GM12878 (cell line): ENCODE measurements at regions not wholly inside any gene's neighbourhood (a gene's known extent, or its start where the extent isn't known, plus 50 kb on each side); places are given as distances from the start of the nearest gene placed in this dataset.

Experiments
- ATAC-seq: fragments of 200-7000 bp; cut with Tn5 transposase; 3 replicates; pipeline ENCODE4 v1.9.1; 2020; ENCODE audit warnings: mild to moderate bottlenecking, moderate library complexity
- BruUV-seq: library from RNA; stranded (reverse); fragments of 400-500 nt; replicated peaks from 2 replicates; lab custom pipeline; 2021; lab: Mats Ljungman, UMichigan
- CTCF ChIA-PET: fragments of 300-600 bp; sonication (Branson Sonifier 250); formaldehyde crosslinking; extraction: SDS; loops from one replicate; lab custom pipeline; 2021; ENCODE audit warnings: inconsistent platforms; lab: Yijun Ruan, JAX
- POLR2A ChIA-PET: fragments of 350-600 bp; formaldehyde crosslinking; extraction: SDS; loops from one replicate; lab custom pipeline; 2021; ENCODE audit warnings: inconsistent platforms; lab: Charles Lee
- RAD21 ChIA-PET: fragments of 300-600 bp; sonication (Branson Sonifier 250); formaldehyde crosslinking; loops from one replicate; lab custom pipeline; 2023; ENCODE audit warnings: antibody characterized with exemption; ENCODE audit not compliant: unreplicated experiment; lab: Charles Lee
- SMC1A ChIA-PET: fragments of 300-600 bp; sonication (Branson Sonifier 250); formaldehyde crosslinking; loops from one replicate; lab custom pipeline; 2023; ENCODE audit not compliant: unreplicated experiment, uncharacterized antibody; lab: Charles Lee
- DNase-seq: peaks from one replicate; pipeline ENCODE4 v3.0.0-alpha.2; 2011; ENCODE audit warnings: low read depth, low spot score
- FAIRE-seq: peaks from 3 replicates; lab custom pipeline; 2011; peaks lifted over from hg19 to GRCh38; lab: Jason Lieb, UNC
- H2AFZ ChIP-seq: 2 replicates; pipeline ENCODE4 v1.6.0; 2011; ENCODE audit warnings: low read depth, low read length, control low read depth; ENCODE audit not compliant: control insufficient read depth
- H3K27ac ChIP-seq: 2 replicates; pipeline ENCODE4 v1.5.1; 2011; ENCODE audit warnings: control low read depth; ENCODE audit not compliant: control insufficient read depth, insufficient read depth
- H3K27me3 ChIP-seq, 2 experiments: replicated peaks in 1 of 2; 2 replicates each; pipeline versions ENCODE4 v1.6.0 to v1.6.1; 2011; ENCODE audit warnings: low read length in 1 of 2; ENCODE audit not compliant: control insufficient read depth in 2 of 2, insufficient read depth in 2 of 2
- H3K36me3 ChIP-seq, 2 experiments: 2 replicates each; pipeline ENCODE4 v1.5.1; 2011; ENCODE audit warnings: low read length in 1 of 2; ENCODE audit not compliant: control insufficient read depth in 2 of 2, insufficient read depth in 2 of 2
- H3K4me1 ChIP-seq: 2 replicates; pipeline ENCODE4 v1.6.1; 2011; ENCODE audit warnings: mild to moderate bottlenecking, low read length, moderate library complexity, mixed read lengths; ENCODE audit not compliant: control insufficient read depth, insufficient read depth
- H3K4me2 ChIP-seq: 2 replicates; pipeline ENCODE4 v1.6.0; 2011; ENCODE audit warnings: control low read depth; ENCODE audit not compliant: control insufficient read depth, insufficient read depth
- H3K4me3 ChIP-seq: fragments of 200-600 bp; sonication (generic); 2 replicates; pipeline ENCODE4 v1.5.1; 2016
- H3K79me2 ChIP-seq: 2 replicates; pipeline ENCODE4 v1.6.0; 2011; ENCODE audit warnings: low read length; ENCODE audit not compliant: control insufficient read depth, insufficient read depth
- H3K9ac ChIP-seq: 2 replicates; pipeline ENCODE4 v1.8.0; 2011; ENCODE audit warnings: low read length, control low read depth, mixed read lengths; ENCODE audit not compliant: control insufficient read depth, insufficient read depth
- H3K9me3 ChIP-seq: replicated peaks from 3 replicates; pipeline ENCODE4 v1.5.1; 2011; ENCODE audit warnings: mild to moderate bottlenecking, low read length; ENCODE audit not compliant: control insufficient read depth, insufficient read depth
- H4K20me1 ChIP-seq: 2 replicates; pipeline ENCODE4 v1.6.0; 2011; ENCODE audit not compliant: control insufficient read depth, insufficient read depth
- BCL11A ChIP-seq: IDR thresholded peaks from 2 replicates; pipeline ENCODE4 v1.6.1; 2011; ENCODE audit warnings: low read depth, low read length
- CREB1 ChIP-seq: IDR thresholded peaks from 2 replicates; pipeline ENCODE4 v1.6.1; 2012; ENCODE audit warnings: low read depth, mild to moderate bottlenecking, inconsistent platforms
- EED ChIP-seq: sonication (generic); IDR thresholded peaks from 2 replicates; pipeline ENCODE4 v1.6.1; 2016; ENCODE audit warnings: antibody characterized with exemption, low read depth
- JUNB ChIP-seq: IDR thresholded peaks from 2 replicates; pipeline ENCODE4 v1.6.1; 2016; ENCODE audit warnings: antibody characterized with exemption, mild to moderate bottlenecking
- MYC ChIP-seq: IDR thresholded peaks from 2 replicates; pipeline ENCODE4 v1.6.1; 2011; ENCODE audit warnings: mild to moderate bottlenecking, low read length, moderate library complexity, inconsistent platforms; ENCODE audit not compliant: insufficient read depth, insufficient replicate concordance, insufficient read length, severe bottlenecking
- NFYA ChIP-seq: IDR thresholded peaks from 2 replicates; pipeline ENCODE4 v1.6.1; 2011; ENCODE audit warnings: low read depth, mild to moderate bottlenecking, low read length, improper control_type of control experiment, borderline replicate concordance
- POLR2A ChIP-seq: IDR thresholded peaks from 2 replicates; pipeline ENCODE4 v1.6.1; 2011; ENCODE audit warnings: low read depth, mild to moderate bottlenecking, low read length
- POLR2AphosphoS5 ChIP-seq: IDR thresholded peaks from 2 replicates; pipeline ENCODE4 v1.6.1; 2011; ENCODE audit warnings: mild to moderate bottlenecking, low read length, inconsistent platforms
- RAD21 ChIP-seq: IDR thresholded peaks from 2 replicates; pipeline ENCODE4 v1.6.1; 2011; ENCODE audit warnings: mild to moderate bottlenecking, low read depth, low read length, moderate library complexity; ENCODE audit not compliant: insufficient read depth
- RCOR1 ChIP-seq: conservative IDR thresholded peaks from 2 replicates; pipeline ENCODE4 v1.6.1; 2012; ENCODE audit warnings: low read depth, low read length, improper control_type of control experiment
- SIN3A ChIP-seq: IDR thresholded peaks from 2 replicates; pipeline ENCODE4 v1.6.1; 2012; ENCODE audit warnings: low read depth, low read length, improper control_type of control experiment
- SKIL ChIP-seq: fragments of 450-650 bp; IDR thresholded peaks from 2 replicates; pipeline ENCODE4 v1.6.1; 2017; ENCODE audit warnings: mild to moderate bottlenecking, low read depth, inconsistent platforms; ENCODE audit not compliant: poor library complexity, severe bottlenecking
- TARDBP ChIP-seq: IDR thresholded peaks from 2 replicates; pipeline ENCODE4 v1.6.1; 2016; ENCODE audit warnings: borderline replicate concordance
- ZBTB11 ChIP-seq: fragments of 450-650 bp; formaldehyde crosslinking; IDR thresholded peaks from 2 replicates; pipeline ENCODE4 v1.5.0; 2022; ENCODE audit warnings: mild to moderate bottlenecking, missing genetic modification characterization
- ZBTB40 ChIP-seq: fragments of 450-650 bp; IDR thresholded peaks from 2 replicates; pipeline ENCODE4 v1.6.1; 2016; ENCODE audit warnings: mild to moderate bottlenecking, moderate library complexity, borderline replicate concordance
- ZNF274 ChIP-seq: IDR thresholded peaks from one replicate; pipeline ENCODE4 v1.8.0; 2011; ENCODE audit not compliant: insufficient read length, insufficient read depth
- ZZZ3 ChIP-seq: IDR thresholded peaks from 2 replicates; pipeline ENCODE4 v1.6.1; 2011; ENCODE audit warnings: low read depth; ENCODE audit not compliant: control insufficient read depth, insufficient read length
- WGBS: methylation state at CpG from one replicate; pipeline ENCODE4 v1.1.6; 2016; ENCODE audit warnings: low lambda C conversion rate; ENCODE audit not compliant: insufficient replicate concordance, insufficient coverage; ENCODE audit errors: missing lambda C conversion rate; 5-methylcytosine and 5-hydroxymethylcytosine counted together
- in situ Hi-C: fragments of 300-500 bp; cut with MboI; formaldehyde crosslinking; loops from 9 replicates; pipeline ENCODE4 v1.14.3; 2018; ENCODE audit warnings: mixed read lengths
- intact Hi-C: fragments of 100-400 bp; cut with micrococcal nuclease; formaldehyde crosslinking; loops from one replicate; pipeline ENCODE4 v1.14.2; 2022; ENCODE audit not compliant: unreplicated experiment

- TF ChIP-seq TARDBP (no peak), SKIL (no peak), POLR2AphosphoS5 (no peak), RAD21 (no peak), ZBTB11 (no peak), ZNF274 (no peak)
Measured at GRCh38 chr7:63073286-63073685, 925.4 kb upstream of the ZNF722 start (continued).

- Histone ChIP-seq H2AFZ (no peak overlapping the region), H3K4me2 (no peak overlapping the region), H4K20me1 (no peaks in the 10 kb centered on the region), H3K27ac (no peak overlapping the region), H3K4me1 (no peaks in the 10 kb centered on the region), H3K9me3 (no peaks in the 10 kb centered on the region; the same call in 2 of the 3 replicates), H3K27me3 (no peaks in the 10 kb centered on the region), H3K79me2 (no peaks in the 10 kb centered on the region), H3K4me3 (no peak overlapping the region), H3K9ac (no peak overlapping the region), H3K36me3 (no peaks in the 10 kb centered on the region)
- RAD21 ChIA-PET = no interaction called here
- DNase-seq = no peak
- POLR2A ChIA-PET = no interaction called here
- intact Hi-C loops (no loop called here), in situ Hi-C loops (no loop called here)
- CTCF ChIA-PET = no interaction called here
- SMC1A ChIA-PET = no interaction called here
- no peak for ATAC-seq
- 11% methylated on average over 1 of the region's 1 CpG for WGBS
- FAIRE-seq = no peak
- BruUV-seq = no TSS peak
- no peak for TF ChIP-seq SIN3A
- no peak for TF ChIP-seq MYC
- no peak for TF ChIP-seq JUNB
- no peak for TF ChIP-seq NFYA
- TF ChIP-seq ZBTB40 = no peak
- no peak for TF ChIP-seq ZZZ3
- no peak for TF ChIP-seq POLR2A
- TF ChIP-seq BCL11A = no peak
- no peak for TF ChIP-seq CREB1
- no peak for TF ChIP-seq RCOR1
- TF ChIP-seq EED = no peak
Measured at GRCh38 chr7:63073736-63074135, 924.9 kb upstream of the ZNF722 start.
